GM13976 (cell line): ENCODE measurements at regions not wholly inside any gene's neighbourhood (a gene's known extent, or its start where the extent isn't known, plus 50 kb on each side); places are given as distances from the start of the nearest gene placed in this dataset.

Experiments used
- DNase-seq: peaks from one replicate; pipeline ENCODE4 v3.0.0; 2012; ENCODE audit warnings: low spot score
- CTCF ChIP-seq: IDR thresholded peaks from 2 replicates; pipeline ENCODE4 v1.5.1; 2012; ENCODE audit warnings: borderline replicate concordance, mild to moderate bottlenecking; ENCODE audit not compliant: insufficient read depth; ENCODE audit errors: extremely low read depth, missing control alignments, control extremely low read depth
- in situ Hi-C: fragments of 300-500 bp; cut with MboI; formaldehyde crosslinking; loops from one replicate; pipeline ENCODE4 v1.12.0; 2022; ENCODE audit warnings: low sequenced_read_pairs, mixed read lengths, inconsistent platforms; ENCODE audit not compliant: unreplicated experiment

- in situ Hi-C loops: no loop called here
- no peak for DNase-seq
- no peak for TF ChIP-seq CTCF
Observed at GRCh38 chr15:77724715-77725114, 92.0 kb upstream of the LINGO1 start.

- no peak for DNase-seq
- TF ChIP-seq CTCF: no peak
- in situ Hi-C loops: no loop called here
Observed at GRCh38 chr15:77723756-77724155, 91.0 kb upstream of the LINGO1 start.

- DNase-seq: no peak
- in situ Hi-C loops: no loop called here
- no peak for TF ChIP-seq CTCF
Observed at GRCh38 chr15:77722759-77723460, 90.2 kb upstream of the LINGO1 start.

GRCh38 chr15:77721963-77722362, 89.3 kb upstream of the LINGO1 start:
- DNase-seq: no peak
- no peak for TF ChIP-seq CTCF
- in situ Hi-C loops: no loop called here

GRCh38 chr15:77720655-77721054, 87.9 kb upstream of the LINGO1 start:
- no peak for TF ChIP-seq CTCF
- no peak for DNase-seq
- in situ Hi-C loops: no loop called here

- no peak for DNase-seq
- in situ Hi-C loops: no loop called here
- no peak for TF ChIP-seq CTCF
Observed at GRCh38 chr15:77720173-77720572, 87.5 kb upstream of the LINGO1 start.
